Embryonic facial prominence (tissue), 1 donor: ENCODE measurements at regions not wholly inside any gene's neighbourhood (a gene's known extent, or its start where the extent isn't known, plus 50 kb on each side); places are given as distances from the start of the nearest gene placed in this dataset.

Source experiments
- DNase-seq: peaks from one replicate; pipeline ENCODE4 v3.0.0-alpha.2; 2016; ENCODE audit errors: extremely low spot score

- DNase-seq: no peak
Observed at GRCh38 chr2:6065703-6066102, 373.5 kb downstream of the SOX11 start.

GRCh38 chr2:6067089-6067488, 374.9 kb downstream of the SOX11 start:
- no peak for DNase-seq

GRCh38 chr2:6067806-6068205, 375.6 kb downstream of the SOX11 start:
- DNase-seq: no peak

- DNase-seq: no peak
Observed at GRCh38 chr2:6068429-6068828, 376.2 kb downstream of the SOX11 start.

GRCh38 chr2:6069381-6069780, 377.2 kb downstream of the SOX11 start:
- DNase-seq: no peak

GRCh38 chr2:6071519-6071918, 379.3 kb downstream of the SOX11 start:
- DNase-seq: no peak

GRCh38 chr2:6072276-6072675, 380.1 kb downstream of the SOX11 start:
- DNase-seq: no peak

- DNase-seq: no peak
Observed at GRCh38 chr2:6072768-6073167, 380.6 kb downstream of the SOX11 start.

GRCh38 chr2:6073191-6074088, 381.3 kb downstream of the SOX11 start:
- peak; percentile 67 for DNase-seq

GRCh38 chr2:6074089-6074643, 382.0 kb downstream of the SOX11 start:
- no peak for DNase-seq

GRCh38 chr2:6077585-6077984, 385.4 kb downstream of the SOX11 start:
- DNase-seq: no peak

GRCh38 chr2:6078414-6078813, 386.2 kb downstream of the SOX11 start:
- no peak for DNase-seq

GRCh38 chr2:6079405-6079804, 387.2 kb downstream of the SOX11 start:
- DNase-seq: no peak

GRCh38 chr2:6080932-6081753, 389.0 kb downstream of the SOX11 start:
- DNase-seq: no peak

GRCh38 chr2:6081955-6082624, 389.9 kb downstream of the SOX11 start:
- no peak for DNase-seq

GRCh38 chr2:6082625-6083018, 390.4 kb downstream of the SOX11 start:
- no peak for DNase-seq

GRCh38 chr2:6083136-6083535, 391.0 kb downstream of the SOX11 start:
- DNase-seq: no peak

- DNase-seq: no peak
Observed at GRCh38 chr2:6089474-6089873, 397.3 kb downstream of the SOX11 start.

- no peak for DNase-seq
Observed at GRCh38 chr2:6103372-6103771, 411.2 kb downstream of the SOX11 start.

- DNase-seq: no peak
Observed at GRCh38 chr2:6103949-6104348, 411.8 kb downstream of the SOX11 start.

GRCh38 chr2:6107290-6107689, 415.1 kb downstream of the SOX11 start:
- no peak for DNase-seq

GRCh38 chr2:6109831-6110230, 417.6 kb downstream of the SOX11 start:
- DNase-seq: no peak
